K562 (cell line): ENCODE measurements at regions not wholly inside any gene's neighbourhood (a gene's known extent, or its start where the extent isn't known, plus 50 kb on each side); places are given as distances from the start of the nearest gene placed in this dataset.

Experiments used
- ATAC-seq: fragments of 200-7000 bp; cut with Tn5 transposase; 3 replicates; pipeline ENCODE4 v1.9.1; 2020; ENCODE audit warnings: moderate library complexity
- BruUV-seq: library from RNA; stranded (reverse); fragments of 400-500 nt; replicated peaks from 2 replicates; lab custom pipeline; 2021; lab: Mats Ljungman, UMichigan
- CTCF ChIA-PET: fragments of 300-600 bp; formaldehyde crosslinking; extraction: SDS; loops from one replicate; lab custom pipeline; 2021; ENCODE audit warnings: low intra/inter-chr PET ratio; lab: Yijun Ruan, JAX
- POLR2A ChIA-PET: fragments of 300-600, 350-650 bp; sonication (Branson Sonifier 250); formaldehyde crosslinking; extraction: SDS; loops from one replicate; lab custom pipeline; 2021; ENCODE audit warnings: antibody characterized with exemption, inconsistent platforms; lab: Yijun Ruan, JAX
- DNase-seq, 4 experiments: peaks; one replicate each; pipeline versions ENCODE4 v3.0.0 to v3.0.0-alpha.2; 2011 to 2018; ENCODE audit warnings: low spot score in 3 of 4, mixed read lengths in 3 of 4; ENCODE audit errors: extremely low read depth in 1 of 4
- FAIRE-seq: peaks from 2 replicates; lab custom pipeline; 2011; peaks lifted over from hg19 to GRCh38; lab: Jason Lieb, UNC
- H2AFZ ChIP-seq: 2 replicates; pipeline ENCODE4 v1.6.0; 2011; ENCODE audit warnings: low read depth, low read length, control low read depth, inconsistent platforms
- H3K27ac ChIP-seq: fragments of 200-600 bp; 3 replicates; pipeline ENCODE4 v1.8.0; 2011; ENCODE audit warnings: low read depth, mild to moderate bottlenecking, control low read depth, inconsistent platforms, low read length, moderate library complexity, mixed read lengths; ENCODE audit errors: extremely low read depth
- H3K27me3 ChIP-seq, 2 experiments: fragments of 300-600 bp in 1 of 2; 2 replicates in 1 of 2; 3 replicates in 1 of 2; pipeline versions ENCODE4 v1.6.0 to v1.8.0; 2011; ENCODE audit warnings: inconsistent platforms in 2 of 2, low read length in 2 of 2, mild to moderate bottlenecking in 1 of 2, mixed read lengths in 1 of 2, moderate library complexity in 1 of 2; ENCODE audit not compliant: control insufficient read depth in 2 of 2, insufficient read depth in 2 of 2
- H3K36me3 ChIP-seq: fragments of 300-600 bp; 3 replicates; pipeline ENCODE4 v1.8.0; 2011; ENCODE audit warnings: mild to moderate bottlenecking, low read length, inconsistent platforms; ENCODE audit not compliant: control insufficient read depth, insufficient read depth
- H3K4me1 ChIP-seq, 2 experiments: fragments of 200-600 bp in 1 of 2; replicated peaks in 1 of 2; 2 replicates in 1 of 2; 3 replicates in 1 of 2; pipeline versions ENCODE4 v1.5.1 to v1.8.0; 2011; ENCODE audit warnings: inconsistent platforms in 2 of 2, low read length in 2 of 2, mild to moderate bottlenecking in 1 of 2, mixed read lengths in 1 of 2, moderate library complexity in 1 of 2; ENCODE audit not compliant: control insufficient read depth in 2 of 2, insufficient read depth in 2 of 2
- H3K4me2 ChIP-seq: 2 replicates; pipeline ENCODE4 v1.6.1; 2011; ENCODE audit warnings: low read length, control low read depth, inconsistent platforms, mixed read lengths; ENCODE audit not compliant: insufficient read depth
- H3K4me3 ChIP-seq: fragments of 200-600 bp; sonication (generic), shearing (Covaris generic); 2 replicates; pipeline ENCODE4 v1.5.1; 2016; ENCODE audit warnings: control low read depth, inconsistent platforms
- H3K79me2 ChIP-seq: fragments of 200-600 bp; 3 replicates; pipeline ENCODE4 v1.8.0; 2011; ENCODE audit warnings: low read length, inconsistent platforms; ENCODE audit not compliant: control insufficient read depth, insufficient read depth
- H3K9ac ChIP-seq, 2 experiments: 2 replicates each; pipeline versions ENCODE4 v1.6.0 to v1.6.1; 2011; ENCODE audit warnings: low read depth in 2 of 2, low read length in 2 of 2, control low read depth in 1 of 2, inconsistent platforms in 1 of 2, mild to moderate bottlenecking in 1 of 2, mixed read lengths in 1 of 2; ENCODE audit not compliant: insufficient read depth in 1 of 2
- H3K9me1 ChIP-seq: one replicate; pipeline ENCODE4 v1.6.0; 2011; ENCODE audit warnings: inconsistent platforms, mild to moderate bottlenecking, low read length, moderate library complexity; ENCODE audit not compliant: control insufficient read depth, insufficient read depth
- H3K9me3 ChIP-seq: replicated peaks from 2 replicates; pipeline ENCODE4 v1.5.1; 2011; ENCODE audit warnings: low read depth, low read length, inconsistent platforms; ENCODE audit not compliant: control insufficient read depth, insufficient read depth
- H4K20me1 ChIP-seq: replicated peaks from 2 replicates; pipeline ENCODE4 v1.6.1; 2011; ENCODE audit warnings: low read length, inconsistent platforms, mixed read lengths; ENCODE audit not compliant: control insufficient read depth, insufficient read depth
- C11orf30 ChIP-seq: fragments of 450-650 bp; IDR thresholded peaks from 2 replicates; pipeline ENCODE4 v1.6.1; 2016; ENCODE audit warnings: low read depth, mild to moderate bottlenecking
- SIN3B ChIP-seq: fragments of 450-650 bp; IDR thresholded peaks from 2 replicates; pipeline ENCODE4 v1.6.1; 2017; ENCODE audit warnings: low read depth, mild to moderate bottlenecking, moderate library complexity
- SIX5 ChIP-seq, 2 experiments: IDR thresholded peaks; 2 replicates each; pipeline ENCODE4 v1.6.1; 2011; ENCODE audit warnings: low read length in 2 of 2, borderline replicate concordance in 1 of 2, low read depth in 1 of 2, mild to moderate bottlenecking in 1 of 2, moderate library complexity in 1 of 2; ENCODE audit not compliant: insufficient read depth in 1 of 2
- ZNF507 ChIP-seq: conservative IDR thresholded peaks from 2 replicates; pipeline ENCODE4 v1.6.1; 2017; ENCODE audit warnings: missing genetic modification characterization, missing compliant biosample characterization
- WGBS: fragments of 100-300 bp; shearing (Covaris generic); methylation state at CpG from one replicate; pipeline ENCODE4 v1.1.6; 2016; ENCODE audit warnings: low coverage, mixed read lengths; ENCODE audit not compliant: insufficient coverage; ENCODE audit errors: missing lambda C conversion rate; 5-methylcytosine and 5-hydroxymethylcytosine counted together
- in situ Hi-C: fragments of 300-500 bp; cut with MboI; formaldehyde crosslinking; loops from 4 replicates; pipeline ENCODE4 v1.15.0; 2018; ENCODE audit warnings: inconsistent platforms, mixed read lengths
- intact Hi-C: fragments of 100-400 bp; cut with micrococcal nuclease; formaldehyde crosslinking; loops from 2 replicates; pipeline ENCODE4 v1.14.2; 2022
- TF ChIP-seq, protein P1 (sequence below): sonication (generic); formaldehyde crosslinking; IDR thresholded peaks from 2 replicates; pipeline ENCODE4 v1.8.0; 2022; ENCODE audit warnings: missing genetic modification reagents, mild to moderate bottlenecking, borderline replicate concordance

DNA sequence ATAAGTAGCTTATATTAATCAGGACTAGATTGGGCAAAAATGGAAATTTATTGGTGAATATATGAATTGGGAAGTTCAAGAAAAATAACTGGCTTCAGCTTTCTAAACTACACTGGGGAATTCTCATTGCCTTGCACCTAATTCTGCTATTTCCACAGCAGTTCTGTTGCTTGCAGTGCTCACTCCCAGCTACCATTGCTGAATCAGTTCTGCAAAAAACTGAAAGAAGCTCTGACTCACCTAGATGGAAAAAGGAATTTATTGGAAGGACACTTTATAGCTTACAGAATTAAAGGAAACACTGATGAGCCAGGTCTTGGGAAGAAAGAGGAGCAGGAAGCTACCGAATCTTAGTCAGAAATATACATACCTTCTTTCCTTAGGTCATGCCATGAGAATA, 60.3 kb upstream of the ACVR1 start:
- intact Hi-C loops (no loop called here), in situ Hi-C loops (no loop called here)
- POLR2A ChIA-PET, result interaction anchor here (0.6 to 1.7 kb wide), 5 partner anchors 8 to 183 kb away, joined by 3 to 5 read pairs (median 4); no protein-coding TSS in a partner anchor
- H3K9me1 ChIP-seq, result no peaks in the 10 kb centered on the region
- H3K27ac ChIP-seq, result no peak overlapping the region
- no peaks in the 10 kb centered on the region for H3K9me3 ChIP-seq
- no peaks in the 10 kb centered on the region for H3K27me3 ChIP-seq
- no peak overlapping the region for H3K9ac ChIP-seq
- ATAC-seq (no peak), DNase-seq (no peak), FAIRE-seq (no peak)
- no peak overlapping the region for H3K4me2 ChIP-seq
- H3K36me3 ChIP-seq, result no peaks in the 10 kb centered on the region
- TF ChIP-seq C11orf30 (no peak), ZNF507 (no peak), SIN3B (no peak), SIX5 (IDR thresholded peaks at IDR 0.05; ENCODE audit: borderline replicate concordance in 1 of 2, insufficient read depth in 1 of 2, low read depth in 1 of 2, low read length in 2 of 2) (no peak)
- TF ChIP-seq, protein P1, sequence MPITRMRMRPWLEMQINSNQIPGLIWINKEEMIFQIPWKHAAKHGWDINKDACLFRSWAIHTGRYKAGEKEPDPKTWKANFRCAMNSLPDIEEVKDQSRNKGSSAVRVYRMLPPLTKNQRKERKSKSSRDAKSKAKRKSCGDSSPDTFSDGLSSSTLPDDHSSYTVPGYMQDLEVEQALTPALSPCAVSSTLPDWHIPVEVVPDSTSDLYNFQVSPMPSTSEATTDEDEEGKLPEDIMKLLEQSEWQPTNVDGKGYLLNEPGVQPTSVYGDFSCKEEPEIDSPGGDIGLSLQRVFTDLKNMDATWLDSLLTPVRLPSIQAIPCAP (CRISPR knock-in tag), result no peak
- H3K79me2 ChIP-seq, result no peaks in the 10 kb centered on the region
- H4K20me1 ChIP-seq, result no peaks in the 10 kb centered on the region
- 44% methylated on average over 1 of the region's 1 CpG for WGBS
- H2AFZ ChIP-seq, result no peak overlapping the region
- H3K4me3 ChIP-seq, result no peak overlapping the region
- CTCF ChIA-PET, result no interaction called here
- BruUV-seq, result no TSS peak
- H3K4me1 ChIP-seq, result peaks cover 16 to 60% of the 10 kb centered on the region in 2 experiments
